Spleen (tissue), 11 donors: ENCODE measurements at regions not wholly inside any gene's neighbourhood (a gene's known extent, or its start where the extent isn't known, plus 50 kb on each side); places are given as distances from the start of the nearest gene placed in this dataset.
A peak's percentile ranks its signal among the peaks of the same experiment; 100 is the strongest.

ENCODE experiments used
- DNase-seq: peaks from one replicate; pipeline ENCODE4 v3.0.0-alpha.2; 2020
- H3K27ac ChIP-seq, 8 donors: fragments of 200-600 bp; sonication (generic) in 7 of 8; 1 replicate in 4 of 8; 2 replicates in 4 of 8; pipeline versions ENCODE4 v1.5.0 to v1.8.0; 2016 to 2021; ENCODE audit warnings: inconsistent platforms in 4 of 8, mild to moderate bottlenecking in 4 of 8, moderate library complexity in 1 of 8
- H3K27me3 ChIP-seq, 7 donors: fragments of 200-600 bp; sonication (generic) in 6 of 7; replicated peaks in 1 of 7; 1 replicate in 4 of 7; 2 replicates in 3 of 7; pipeline versions ENCODE4 v1.5.0 to v1.8.0; 2016 to 2021; ENCODE audit warnings: inconsistent platforms in 3 of 7, mild to moderate bottlenecking in 1 of 7
- H3K36me3 ChIP-seq, 6 donors: fragments of 200-600 bp; sonication (generic) in 5 of 6; 1 replicate in 4 of 6; 2 replicates in 2 of 6; pipeline versions ENCODE4 v1.5.0 to v1.8.0; 2016 to 2021; ENCODE audit warnings: inconsistent platforms in 2 of 6
- H3K4me1 ChIP-seq, 6 donors: fragments of 200-600 bp; sonication (generic) in 5 of 6; 1 replicate in 3 of 6; 2 replicates in 3 of 6; pipeline versions ENCODE4 v1.5.0 to v1.8.0; 2016 to 2021; ENCODE audit warnings: inconsistent platforms in 3 of 6
- H3K4me3 ChIP-seq, 8 donors: fragments of 200-600 bp; sonication (generic) in 7 of 8; 1 replicate in 4 of 8; 2 replicates in 4 of 8; pipeline versions ENCODE4 v1.5.0 to v1.8.0; 2016 to 2021; ENCODE audit warnings: inconsistent platforms in 4 of 8, mild to moderate bottlenecking in 4 of 8, moderate library complexity in 2 of 8
- H3K9me3 ChIP-seq, 8 donors: fragments of 200-600 bp; sonication (generic) in 7 of 8; 1 replicate in 4 of 8; 2 replicates in 4 of 8; pipeline versions ENCODE4 v1.5.0 to v1.8.0; 2016 to 2021; ENCODE audit warnings: inconsistent platforms in 4 of 8
- POLR2A ChIP-seq, 3 donors: fragments of 450-650 bp; IDR thresholded peaks; one replicate each; pipeline ENCODE4 v1.5.1; 2017; ENCODE audit warnings: antibody characterized with exemption in 3 of 3, mild to moderate bottlenecking in 1 of 3
- POLR2AphosphoS5 ChIP-seq, 3 donors: sonication (generic); formaldehyde crosslinking; IDR thresholded peaks; one replicate each; pipeline ENCODE4 v1.5.1; 2017; ENCODE audit warnings: antibody characterized with exemption in 3 of 3
- WGBS, 5 donors: extraction: QIAGEN DNeasy Blood & Tissue Kit in 3 of 5; methylation state at CpG; one replicate each; pipeline versions ENCODE4 v1.1.5 to v1.1.7; 2013 to 2018; 5-methylcytosine and 5-hydroxymethylcytosine counted together
- intact Hi-C: fragments of 100-400 bp; cut with DNase I; formaldehyde crosslinking; loops from one replicate; pipeline ENCODE4 v1.15.0; 2023; ENCODE audit warnings: low total_unique reads
- TF ChIP-seq, protein P1 (sequence below), 11 experiments: fragments of 200-600 bp in 7 of 11; fragments of 450-650 bp in 4 of 11; sonication (generic) in 4 of 11; IDR thresholded peaks in 8 of 11; conservative IDR thresholded peaks in 3 of 11; 1 replicate in 7 of 11; 2 replicates in 4 of 11; pipeline versions ENCODE4 v1.4.0 to v1.8.0; 2016 to 2021; ENCODE audit warnings: antibody characterized with exemption in 11 of 11, inconsistent platforms in 4 of 11, mild to moderate bottlenecking in 1 of 11
- donor health status: healthy with polysubstance abuse.
- donor health status: DM: no; HTN: no; CAD: no; lungs with moderate emphysema.
- donor health status: DM: no; HTN: no; CAD: no.
- donor health status: Bipolar disorder and iron deficiency.
- donor health status: healthy.
- donor health status: DM: no; HTN: no; CAD: no.
- donor health status: DM: yes; HTN: yes; CAD: no.

DNA sequence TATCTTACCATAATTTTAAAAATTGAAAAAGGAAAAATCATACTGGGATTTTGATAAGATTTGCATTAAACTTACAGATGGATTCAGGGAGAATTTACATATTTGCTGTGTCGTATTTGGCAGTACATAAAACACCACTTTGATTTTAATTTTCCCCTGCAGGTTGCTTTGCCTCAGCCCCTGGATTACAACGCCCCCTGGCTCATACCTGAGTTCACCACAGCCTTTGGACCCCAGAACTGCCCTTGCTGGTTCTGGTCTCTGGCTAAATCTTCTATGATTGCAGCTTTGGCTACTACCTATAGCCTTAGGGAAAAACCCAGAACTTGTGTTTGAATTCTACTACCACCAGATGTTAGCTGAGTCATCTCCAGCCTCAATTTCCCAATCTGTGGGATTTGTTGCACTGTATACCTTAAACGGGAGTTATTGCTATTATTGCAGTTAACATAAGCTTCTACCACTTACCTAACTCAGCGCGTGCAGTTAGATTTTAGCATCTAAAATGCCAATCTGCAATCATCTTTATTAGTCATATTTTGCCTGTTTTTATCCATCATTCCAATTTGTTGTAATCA, 315.7 kb upstream of the GADL1 start:
- WGBS, 5 donors, result 68 to 87% (median 78%) methylated on average over 5 of the region's 5 CpGs
- TF ChIP-seq POLR2A (IDR thresholded peaks at IDR 0.05) (no peak), POLR2AphosphoS5 (IDR thresholded peaks at IDR 0.05) (no peak)
- TF ChIP-seq, protein P1, sequence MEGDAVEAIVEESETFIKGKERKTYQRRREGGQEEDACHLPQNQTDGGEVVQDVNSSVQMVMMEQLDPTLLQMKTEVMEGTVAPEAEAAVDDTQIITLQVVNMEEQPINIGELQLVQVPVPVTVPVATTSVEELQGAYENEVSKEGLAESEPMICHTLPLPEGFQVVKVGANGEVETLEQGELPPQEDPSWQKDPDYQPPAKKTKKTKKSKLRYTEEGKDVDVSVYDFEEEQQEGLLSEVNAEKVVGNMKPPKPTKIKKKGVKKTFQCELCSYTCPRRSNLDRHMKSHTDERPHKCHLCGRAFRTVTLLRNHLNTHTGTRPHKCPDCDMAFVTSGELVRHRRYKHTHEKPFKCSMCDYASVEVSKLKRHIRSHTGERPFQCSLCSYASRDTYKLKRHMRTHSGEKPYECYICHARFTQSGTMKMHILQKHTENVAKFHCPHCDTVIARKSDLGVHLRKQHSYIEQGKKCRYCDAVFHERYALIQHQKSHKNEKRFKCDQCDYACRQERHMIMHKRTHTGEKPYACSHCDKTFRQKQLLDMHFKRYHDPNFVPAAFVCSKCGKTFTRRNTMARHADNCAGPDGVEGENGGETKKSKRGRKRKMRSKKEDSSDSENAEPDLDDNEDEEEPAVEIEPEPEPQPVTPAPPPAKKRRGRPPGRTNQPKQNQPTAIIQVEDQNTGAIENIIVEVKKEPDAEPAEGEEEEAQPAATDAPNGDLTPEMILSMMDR (IDR thresholded peaks at IDR 0.05 in 8 of 11, conservative IDR thresholded peaks at IDR 0.05 in 3 of 11), result no peak
- Histone ChIP-seq H3K36me3 (no peaks in the 10 kb centered on the region), H3K4me1 (peaks cover 0 to 44% (median 22%) of the 10 kb centered on the region in 6 donors), H3K27me3 (no peaks in the 10 kb centered on the region), H3K4me3 (no peak overlapping the region), H3K27ac (no peak overlapping the region), H3K9me3 (peaks cover 0 to 11% (median 4%) of the 10 kb centered on the region in 8 donors)
- no peak for DNase-seq
- intact Hi-C loops, result no loop called here

DNA sequence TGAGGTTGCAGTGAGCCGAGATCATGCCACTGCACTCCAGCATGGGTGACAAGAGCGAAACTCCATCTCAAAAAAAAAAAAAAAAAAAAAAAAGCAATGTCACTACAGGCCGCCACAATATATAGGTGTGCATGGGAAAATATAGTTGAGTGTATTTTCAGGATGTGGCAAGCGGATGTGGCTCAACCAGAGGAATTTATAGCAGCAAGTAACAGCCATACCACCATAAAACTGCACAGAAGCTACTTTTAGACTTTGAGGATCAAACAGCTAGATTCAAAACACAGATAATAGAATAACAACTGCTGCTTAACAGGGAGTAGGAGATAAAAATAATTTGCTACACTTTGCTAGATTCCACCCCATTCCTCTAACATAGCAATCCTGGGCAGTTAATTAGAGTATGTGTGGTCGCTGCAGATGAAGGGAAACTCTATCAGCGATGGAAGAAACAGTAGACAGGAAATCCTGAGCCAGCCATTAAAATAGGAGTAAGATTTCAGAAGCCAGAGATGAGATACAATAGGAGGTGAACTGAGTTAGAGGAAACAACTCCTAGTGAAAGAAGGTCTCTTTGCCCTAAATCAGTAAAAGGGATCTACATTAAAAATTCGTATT, 318.7 kb upstream of the STT3B start:
- no peaks in the 10 kb centered on the region for H3K36me3 ChIP-seq
- peaks cover 0 to 53% (median 24%) of the 10 kb centered on the region in 6 donors for H3K4me1 ChIP-seq

DNA sequence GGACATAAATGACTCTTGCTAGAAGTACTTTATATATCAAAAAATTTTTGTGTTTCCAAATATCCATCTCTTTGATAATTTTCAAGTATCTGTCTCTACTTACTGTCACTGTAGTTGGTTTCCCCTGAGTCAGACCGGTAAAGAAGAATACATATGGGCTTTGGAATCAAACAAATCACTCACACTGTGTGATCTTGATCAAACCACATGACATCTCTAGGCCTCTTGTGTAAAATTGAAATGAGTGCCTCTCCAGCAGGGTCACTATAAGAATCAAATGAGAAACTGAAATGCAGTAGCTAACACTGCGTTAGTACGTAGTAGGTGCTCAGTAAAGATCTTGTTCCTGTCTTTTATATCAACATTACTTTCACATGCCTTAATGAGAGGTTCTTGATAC, 314.6 kb upstream of the STT3B start:
- no peak for DNase-seq
- no peaks in the 10 kb centered on the region for H3K27me3 ChIP-seq
- H3K9me3 ChIP-seq, result no peaks in the 10 kb centered on the region
- no peak overlapping the region for H3K27ac ChIP-seq
- intact Hi-C loops, result no loop called here
- no peaks in the 10 kb centered on the region for H3K36me3 ChIP-seq
- TF ChIP-seq POLR2AphosphoS5 (IDR thresholded peaks at IDR 0.05) (no peak), POLR2A (IDR thresholded peaks at IDR 0.05) (no peak)
- WGBS, 5 donors, result 83 to 92% (median 89%) methylated on average over 3 of the region's 3 CpGs
- H3K4me1 ChIP-seq, result peaks cover 0 to 53% (median 18%) of the 10 kb centered on the region in 6 donors
- H3K4me3 ChIP-seq, result no peak overlapping the region

More for the DNA sequence above, 318.7 kb upstream of the STT3B start:
- Histone ChIP-seq H3K9me3 (no peaks in the 10 kb centered on the region), H3K4me3 (no peak overlapping the region), H3K27ac (peak overlapping the region in 1 of 8 donors; percentile 41), H3K27me3 (no peaks in the 10 kb centered on the region)
- TF ChIP-seq, protein P1 (IDR thresholded peaks at IDR 0.05 in 8 of 11, conservative IDR thresholded peaks at IDR 0.05 in 3 of 11), result no peak
- TF ChIP-seq POLR2AphosphoS5 (IDR thresholded peaks at IDR 0.05) (no peak), POLR2A (IDR thresholded peaks at IDR 0.05) (no peak)
- intact Hi-C loops, result no loop called here
- 27 to 45% (median 34%) methylated on average over 7 of the region's 7 CpGs for WGBS, 5 donors
- DNase-seq, result no peak

DNA sequence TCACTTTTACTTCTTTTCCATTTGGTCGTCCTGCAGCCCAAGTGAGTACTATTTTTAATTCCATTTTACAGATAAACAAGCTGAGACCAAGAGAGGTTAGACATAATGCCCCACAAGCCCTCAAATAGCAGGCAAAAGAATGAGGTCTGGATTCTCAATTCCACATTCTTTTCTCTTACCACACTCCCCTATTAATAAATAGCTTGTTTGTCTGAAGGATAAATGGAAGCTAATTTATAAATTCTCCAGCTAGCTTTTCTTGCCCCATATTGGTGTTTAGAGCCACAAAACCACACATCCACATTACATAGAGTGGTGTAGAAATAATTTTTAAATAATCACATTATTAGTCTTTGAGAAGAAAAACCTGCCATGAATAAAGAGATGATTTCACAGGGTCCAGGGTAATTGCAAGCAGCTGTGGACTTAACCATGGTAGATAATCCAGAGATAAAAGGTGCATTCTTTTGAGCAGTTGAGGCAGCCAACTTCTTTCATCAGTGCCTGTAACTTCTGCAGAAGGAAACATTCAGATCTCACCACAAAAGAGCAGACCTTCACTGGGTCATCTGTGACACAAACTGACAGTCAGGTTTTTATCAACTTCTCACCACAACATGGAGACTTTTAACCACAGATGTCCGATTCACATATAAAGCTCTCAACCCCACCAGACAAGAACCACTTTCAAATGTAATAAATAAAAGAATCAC, 313.4 kb upstream of the STT3B start:
- Histone ChIP-seq H3K27ac (no peak overlapping the region), H3K4me1 (peaks cover 0 to 53% (median 5%) of the 10 kb centered on the region in 6 donors), H3K9me3 (no peaks in the 10 kb centered on the region), H3K27me3 (no peaks in the 10 kb centered on the region), H3K4me3 (no peak overlapping the region), H3K36me3 (no peaks in the 10 kb centered on the region)
- WGBS, 5 donors, result 17 to 29% (median 23%) methylated on average over 2 of the region's 2 CpGs
- TF ChIP-seq POLR2A (IDR thresholded peaks at IDR 0.05), result no peak
- TF ChIP-seq, protein P1 (IDR thresholded peaks at IDR 0.05 in 8 of 11, conservative IDR thresholded peaks at IDR 0.05 in 3 of 11), result no peak
- no peak for TF ChIP-seq POLR2AphosphoS5 (IDR thresholded peaks at IDR 0.05)
- intact Hi-C loops, result no loop called here
- no peak for DNase-seq
